HEK293 (cell line): ENCODE measurements at regions not wholly inside any gene's neighbourhood (a gene's known extent, or its start where the extent isn't known, plus 50 kb on each side); places are given as distances from the start of the nearest gene placed in this dataset.

Experiments used
- BCL11A ChIP-seq: fragments of 450-650 bp; formaldehyde crosslinking; IDR thresholded peaks from 2 replicates; pipeline ENCODE4 v1.5.1; 2016; ENCODE audit warnings: low read depth, missing biosample characterization, missing genetic modification characterization
- CTCF ChIP-seq: fragments of 450-650 bp; formaldehyde crosslinking; IDR thresholded peaks from 2 replicates; pipeline ENCODE4 v1.5.1; 2016; ENCODE audit warnings: missing biosample characterization, missing genetic modification characterization
- GLIS1 ChIP-seq: fragments of 450-650 bp; formaldehyde crosslinking; IDR thresholded peaks from 2 replicates; pipeline ENCODE4 v1.5.1; 2016; ENCODE audit warnings: missing biosample characterization, missing genetic modification characterization
- MEIS1 ChIP-seq: sonication (generic); formaldehyde crosslinking; IDR thresholded peaks from 2 replicates; pipeline ENCODE4 v1.8.1; 2022; ENCODE audit warnings: missing genetic modification reagents, mild to moderate bottlenecking, borderline replicate concordance
- MYNN ChIP-seq: fragments of 450-650 bp; formaldehyde crosslinking; IDR thresholded peaks from 2 replicates; pipeline ENCODE4 v1.5.1; 2016; ENCODE audit warnings: missing biosample characterization, missing genetic modification characterization, borderline replicate concordance
- SCRT2 ChIP-seq: fragments of 450-650 bp; formaldehyde crosslinking; IDR thresholded peaks from 2 replicates; pipeline ENCODE4 v1.5.1; 2016; ENCODE audit warnings: missing biosample characterization, missing genetic modification characterization
- YY1 ChIP-seq: fragments of 450-650 bp; formaldehyde crosslinking; IDR thresholded peaks from 2 replicates; pipeline ENCODE4 v1.5.1; 2018; ENCODE audit warnings: missing biosample characterization, missing genetic modification characterization
- ZNF114 ChIP-seq: fragments of 450-650 bp; formaldehyde crosslinking; IDR thresholded peaks from 2 replicates; pipeline ENCODE4 v1.5.0; 2017; ENCODE audit warnings: missing biosample characterization, missing genetic modification characterization
- ZNF121 ChIP-seq: fragments of 450-650 bp; formaldehyde crosslinking; IDR thresholded peaks from 2 replicates; pipeline ENCODE4 v1.5.1; 2016; ENCODE audit warnings: missing biosample characterization, missing genetic modification characterization
- ZNF501 ChIP-seq: fragments of 450-650 bp; formaldehyde crosslinking; IDR thresholded peaks from 2 replicates; pipeline ENCODE4 v1.5.1; 2016; ENCODE audit warnings: missing biosample characterization, missing genetic modification characterization
- ZNF701 ChIP-seq: fragments of 450-650 bp; formaldehyde crosslinking; IDR thresholded peaks from 2 replicates; pipeline ENCODE4 v1.5.1; 2016; ENCODE audit warnings: missing biosample characterization, missing genetic modification characterization
- ZXDB ChIP-seq: fragments of 450-650 bp; formaldehyde crosslinking; IDR thresholded peaks from 2 replicates; pipeline ENCODE4 v1.5.1; 2016; ENCODE audit warnings: missing biosample characterization, missing genetic modification characterization
- TF ChIP-seq, protein P1 (sequence below): fragments of 450-650 bp; formaldehyde crosslinking; IDR thresholded peaks from 2 replicates; pipeline ENCODE4 v1.5.1; 2017; ENCODE audit warnings: missing biosample characterization, missing genetic modification characterization

DNA sequence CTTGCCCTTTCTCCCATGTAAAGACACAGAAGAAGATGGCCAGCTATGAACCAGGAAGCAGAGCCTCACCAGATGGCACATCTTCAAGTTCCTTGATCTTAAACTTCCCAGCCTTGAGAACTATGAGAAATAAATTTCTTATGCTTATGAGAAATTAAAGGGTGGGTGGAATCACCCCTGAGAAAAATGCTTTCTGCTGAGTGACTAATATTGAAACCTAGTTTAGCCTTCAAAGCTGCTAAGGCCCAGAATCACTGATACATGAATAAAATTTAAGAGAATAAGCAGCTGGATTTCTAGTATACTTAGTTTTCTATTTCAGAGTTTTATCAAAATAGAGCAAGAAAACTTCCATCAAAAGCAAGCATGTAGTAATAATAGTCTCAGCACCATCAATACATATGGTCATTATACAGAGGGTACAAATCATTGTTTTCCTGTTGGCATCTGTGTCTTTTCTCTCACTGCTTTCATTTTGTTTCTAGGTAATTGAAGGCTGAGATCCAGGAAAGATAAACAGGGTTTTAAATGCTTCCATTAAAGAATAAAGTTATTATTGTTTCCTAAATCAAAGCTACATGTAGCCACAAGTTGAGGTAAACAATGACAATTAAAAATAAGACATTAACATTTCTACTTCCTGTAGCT is 53.3 kb upstream of the COL5A2 start:
- no peak for TF ChIP-seq MEIS1 (CRISPR knock-in tag)
- TF ChIP-seq ZNF121 (tag by site-specific recombination): no peak
- TF ChIP-seq SCRT2 (tag by site-specific recombination): no peak
- TF ChIP-seq GLIS1 (tag by site-specific recombination): no peak
- TF ChIP-seq ZNF501 (tag by site-specific recombination): no peak
- no peak for TF ChIP-seq ZNF114 (tag by site-specific recombination)
- TF ChIP-seq CTCF (tag by site-specific recombination): no peak
- TF ChIP-seq, protein P1, sequence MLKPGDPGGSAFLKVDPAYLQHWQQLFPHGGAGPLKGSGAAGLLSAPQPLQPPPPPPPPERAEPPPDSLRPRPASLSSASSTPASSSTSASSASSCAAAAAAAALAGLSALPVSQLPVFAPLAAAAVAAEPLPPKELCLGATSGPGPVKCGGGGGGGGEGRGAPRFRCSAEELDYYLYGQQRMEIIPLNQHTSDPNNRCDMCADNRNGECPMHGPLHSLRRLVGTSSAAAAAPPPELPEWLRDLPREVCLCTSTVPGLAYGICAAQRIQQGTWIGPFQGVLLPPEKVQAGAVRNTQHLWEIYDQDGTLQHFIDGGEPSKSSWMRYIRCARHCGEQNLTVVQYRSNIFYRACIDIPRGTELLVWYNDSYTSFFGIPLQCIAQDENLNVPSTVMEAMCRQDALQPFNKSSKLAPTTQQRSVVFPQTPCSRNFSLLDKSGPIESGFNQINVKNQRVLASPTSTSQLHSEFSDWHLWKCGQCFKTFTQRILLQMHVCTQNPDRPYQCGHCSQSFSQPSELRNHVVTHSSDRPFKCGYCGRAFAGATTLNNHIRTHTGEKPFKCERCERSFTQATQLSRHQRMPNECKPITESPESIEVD: no peak
- no peak for TF ChIP-seq YY1 (tag by site-specific recombination)
- TF ChIP-seq BCL11A (tag by site-specific recombination): no peak
- TF ChIP-seq ZNF701 (tag by site-specific recombination): no peak
- TF ChIP-seq MYNN: no peak
- TF ChIP-seq ZXDB: no peak
